RKO (cell line): ENCODE measurements at regions not wholly inside any gene's neighbourhood (a gene's known extent, or its start where the extent isn't known, plus 50 kb on each side); places are given as distances from the start of the nearest gene placed in this dataset.

Experiments used
- DNase-seq: peaks from one replicate; pipeline ENCODE4 v3.0.0-alpha.2; 2016; ENCODE audit warnings: low spot score

DNA sequence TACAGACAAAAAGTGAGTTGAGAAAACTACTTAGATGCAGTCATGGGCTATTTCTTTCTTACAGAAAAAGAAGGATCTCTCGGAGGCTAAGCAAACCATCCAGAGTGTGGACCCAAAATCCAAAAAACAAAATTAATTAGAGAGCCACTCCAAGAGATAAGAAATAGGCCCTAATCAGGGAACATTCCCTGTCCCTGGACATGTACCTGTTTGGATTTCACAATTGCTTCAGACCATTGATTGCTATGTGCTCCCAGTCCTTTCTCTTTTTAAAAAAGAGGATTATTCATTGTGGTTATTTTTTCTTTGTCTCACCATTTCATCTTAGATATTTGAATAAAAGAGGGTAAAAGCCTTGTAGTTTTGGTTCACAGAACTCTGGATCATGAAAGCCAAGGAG lies 549.9 kb downstream of the ETNK1 start:
- DNase-seq: no peak

DNA sequence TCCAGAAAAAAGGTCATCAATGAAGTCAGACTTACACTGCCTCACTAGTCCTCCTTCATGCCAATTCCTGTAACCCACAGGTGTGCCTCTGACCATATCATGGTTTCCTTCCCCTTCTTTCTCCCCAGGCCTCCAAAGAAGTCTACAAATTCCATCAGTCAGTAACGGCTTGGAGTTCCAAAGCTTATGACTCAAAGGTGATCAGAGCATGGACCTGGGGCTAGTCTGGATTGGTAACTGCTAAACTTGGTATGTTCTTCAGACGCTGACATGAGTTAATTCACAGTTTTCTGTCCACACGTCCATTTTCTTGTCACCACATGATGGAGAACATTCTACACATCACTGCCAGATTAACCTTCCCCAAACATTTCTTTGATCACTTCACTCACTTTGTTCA lies 560.4 kb downstream of the ETNK1 start:
- no peak for DNase-seq

DNA sequence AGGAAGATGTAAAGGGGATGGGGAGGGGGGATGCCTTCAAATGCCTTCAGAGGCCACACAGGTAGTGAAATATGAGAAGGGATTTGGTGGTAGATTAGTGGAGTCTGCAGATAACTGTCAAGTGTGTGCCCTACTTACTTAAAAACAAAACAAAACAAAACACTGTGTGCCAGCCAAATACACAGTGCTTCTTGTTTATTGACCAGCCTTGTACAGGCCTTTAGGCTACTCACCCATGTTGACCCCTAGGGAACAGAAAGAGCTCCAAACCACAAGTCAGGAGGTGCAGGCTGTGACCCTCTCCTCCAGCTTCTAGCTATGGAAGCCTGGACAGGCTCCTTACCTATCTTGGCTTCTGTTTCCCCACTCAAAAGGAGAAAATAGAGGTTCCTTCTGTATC lies 562.0 kb downstream of the ETNK1 start:
- no peak for DNase-seq

DNA sequence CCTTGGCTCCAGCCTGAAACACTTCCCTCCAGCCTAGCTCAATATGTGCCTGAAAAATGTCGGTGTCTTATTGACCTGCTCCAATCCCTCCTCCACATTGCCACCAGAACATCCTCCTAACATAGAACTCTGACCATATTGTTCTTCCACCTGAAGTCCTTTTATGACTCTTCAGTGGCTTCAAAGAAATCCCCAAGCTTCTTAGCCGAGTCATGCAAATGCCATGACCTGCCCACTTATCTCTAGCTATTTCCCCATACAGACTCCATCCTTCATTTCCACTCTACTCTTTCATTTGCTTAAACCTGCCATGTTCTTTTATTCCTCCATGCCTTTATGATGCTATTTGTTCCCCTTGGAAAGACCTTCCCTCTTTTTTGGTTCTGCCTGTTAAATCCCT lies 568.6 kb downstream of the ETNK1 start:
- no peak for DNase-seq

DNA sequence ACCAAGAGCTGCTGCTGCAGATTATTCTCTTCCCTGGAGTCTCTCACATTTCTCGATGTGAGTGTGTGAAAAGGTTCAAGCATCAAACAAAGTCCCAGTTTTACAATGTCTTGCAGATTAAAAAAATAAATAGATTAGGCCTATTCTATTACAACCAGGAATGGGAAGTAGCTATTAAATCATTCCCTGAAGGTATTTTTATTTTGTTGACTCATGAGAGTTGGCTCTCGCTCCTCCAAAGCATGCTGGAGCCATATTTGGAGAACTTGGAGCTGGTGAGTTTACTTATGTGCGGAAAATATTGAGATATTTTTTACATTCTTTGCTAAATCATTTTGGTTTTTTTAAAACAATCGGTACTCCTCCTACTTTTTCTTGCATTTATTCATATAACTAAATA lies 572.3 kb downstream of the ETNK1 start:
- no peak for DNase-seq

DNA sequence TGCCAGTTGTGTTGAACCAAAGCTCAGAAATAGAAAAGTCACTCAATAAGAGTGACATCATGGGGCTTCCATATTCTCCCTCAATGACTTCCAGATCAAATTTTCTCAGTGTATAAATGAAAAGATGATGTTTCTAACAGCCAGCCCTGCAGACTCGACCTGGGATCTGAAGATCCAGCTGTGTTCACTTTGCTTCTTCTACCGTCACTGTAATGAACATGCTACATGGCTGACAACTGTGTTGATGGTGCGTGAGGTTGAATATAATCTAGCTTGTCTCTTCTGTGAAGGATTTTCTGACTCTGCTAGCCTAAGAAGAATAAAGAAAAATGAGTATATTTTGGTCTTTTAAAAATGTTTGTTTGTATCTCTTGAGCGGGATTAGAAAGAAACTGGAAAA lies 577.8 kb downstream of the ETNK1 start:
- DNase-seq: no peak

DNA sequence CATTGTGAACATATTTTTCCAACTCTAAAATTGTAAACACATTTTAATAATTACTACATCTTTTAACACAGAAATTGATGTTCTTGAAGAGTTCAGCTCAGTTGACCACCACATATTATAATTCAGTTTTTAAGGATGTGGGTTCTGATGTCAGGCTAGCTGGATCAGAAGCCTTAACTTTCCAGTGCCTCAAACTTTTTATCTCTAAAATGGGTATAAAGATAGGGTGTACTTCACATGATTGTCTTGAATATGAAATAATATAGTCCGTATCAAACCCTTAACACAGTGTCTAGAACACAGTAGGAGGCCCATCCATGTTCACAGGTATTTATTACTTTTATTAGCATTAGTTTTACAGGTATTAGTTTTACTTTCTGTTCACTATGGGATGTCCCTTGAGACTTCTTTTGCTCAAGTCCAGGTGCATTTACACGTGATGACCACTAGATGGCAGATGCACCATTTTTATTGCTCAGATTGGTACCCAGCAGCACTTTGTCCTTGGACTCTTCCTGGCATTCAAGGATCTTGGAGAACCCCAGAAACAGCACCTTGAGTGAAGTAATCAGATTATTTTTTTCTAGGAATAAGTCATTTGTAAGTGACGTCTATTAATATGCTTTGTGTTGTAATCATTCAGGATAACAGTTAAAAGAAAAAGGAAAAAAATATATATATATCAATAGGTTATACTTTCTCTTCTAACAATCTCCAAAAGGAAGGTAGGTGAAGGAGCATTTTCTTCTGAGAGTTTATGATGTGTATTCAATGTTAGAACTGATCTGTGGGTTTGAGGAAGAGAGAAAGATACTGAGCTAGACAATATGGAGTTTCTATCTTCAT lies 580.2 kb downstream of the ETNK1 start:
- peak; percentile 72 for DNase-seq

DNA sequence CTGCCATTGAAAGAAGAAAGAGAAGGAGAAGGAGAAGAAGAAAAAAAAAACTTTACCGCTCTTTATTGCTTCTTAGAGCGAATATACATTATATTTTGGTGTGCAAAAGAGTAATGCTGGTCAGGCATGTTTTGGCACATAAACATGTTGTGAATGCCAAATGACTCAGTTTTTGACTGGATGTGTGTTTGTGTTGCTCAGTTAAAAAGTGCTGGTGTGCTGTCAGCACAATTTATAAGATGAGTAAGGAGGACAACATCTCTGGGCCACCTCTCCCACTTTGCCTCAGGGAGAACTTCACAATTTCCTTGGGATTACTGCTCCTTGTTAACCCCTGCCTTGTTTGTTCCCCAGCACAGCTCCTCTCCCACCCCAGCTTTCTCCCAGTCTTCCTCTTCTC lies 584.8 kb downstream of the ETNK1 start:
- no peak for DNase-seq

DNA sequence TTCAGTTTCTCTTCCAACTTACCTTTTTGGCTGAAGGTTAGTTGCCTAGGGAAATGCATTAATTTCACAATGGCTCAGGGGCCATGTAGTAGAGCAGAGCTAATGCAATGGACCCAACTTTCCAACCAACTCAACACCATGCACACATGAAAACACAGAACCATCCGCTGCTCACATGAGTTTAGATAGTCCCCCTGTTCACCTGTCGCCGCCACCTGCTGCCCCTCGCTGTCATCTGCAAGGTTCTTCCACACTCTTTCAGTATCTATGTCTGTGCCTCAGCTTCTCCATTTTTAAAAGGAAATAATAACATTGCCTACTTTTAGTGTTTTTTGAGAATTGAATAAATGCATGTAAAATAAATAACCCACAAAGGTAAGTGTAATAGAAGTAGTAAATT lies 585.6 kb downstream of the ETNK1 start:
- no peak for DNase-seq

DNA sequence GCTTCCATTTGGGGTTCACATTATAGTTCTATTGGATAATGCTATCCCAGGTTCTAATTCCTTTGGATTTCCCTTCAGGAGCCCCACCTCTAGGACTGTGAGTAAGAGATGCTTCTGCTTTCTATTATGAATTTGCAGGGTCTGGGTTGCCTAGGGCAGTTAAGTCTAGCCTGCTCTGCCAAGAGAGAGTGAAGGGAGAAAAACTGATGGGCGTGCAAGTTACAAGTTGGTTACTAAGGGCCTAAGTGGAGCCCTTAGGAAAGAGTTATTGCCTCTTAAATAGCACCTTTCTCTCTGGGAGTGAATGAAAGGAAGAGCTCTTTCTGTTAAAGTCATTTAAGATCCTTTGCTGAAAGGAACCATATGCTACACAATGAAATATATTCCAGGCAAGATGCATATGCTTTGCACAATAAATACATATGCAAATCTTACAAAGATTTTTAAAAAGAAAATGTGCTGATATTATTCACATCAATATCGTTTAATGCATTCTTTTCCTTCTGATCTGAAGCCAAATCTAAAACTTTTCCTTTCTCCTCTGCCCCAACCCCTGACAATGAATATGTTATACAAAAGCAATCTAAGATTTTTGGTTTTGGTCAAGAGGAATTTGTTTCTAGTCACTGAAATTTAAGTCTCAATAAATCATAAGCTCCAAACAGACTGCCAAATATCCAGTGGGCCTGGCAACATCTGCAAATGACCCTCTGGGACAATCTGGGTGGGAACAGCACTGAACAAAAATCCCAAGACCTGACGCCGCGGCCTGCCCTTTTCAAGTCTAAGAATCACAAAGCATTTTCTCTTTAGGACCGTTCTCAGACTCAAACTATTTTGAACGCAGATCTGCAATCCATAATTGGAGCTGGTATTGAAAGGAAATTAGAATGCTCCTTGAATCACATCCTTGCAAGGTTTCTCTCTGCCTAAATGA lies 586.7 kb downstream of the ETNK1 start:
- DNase-seq: no peak

DNA sequence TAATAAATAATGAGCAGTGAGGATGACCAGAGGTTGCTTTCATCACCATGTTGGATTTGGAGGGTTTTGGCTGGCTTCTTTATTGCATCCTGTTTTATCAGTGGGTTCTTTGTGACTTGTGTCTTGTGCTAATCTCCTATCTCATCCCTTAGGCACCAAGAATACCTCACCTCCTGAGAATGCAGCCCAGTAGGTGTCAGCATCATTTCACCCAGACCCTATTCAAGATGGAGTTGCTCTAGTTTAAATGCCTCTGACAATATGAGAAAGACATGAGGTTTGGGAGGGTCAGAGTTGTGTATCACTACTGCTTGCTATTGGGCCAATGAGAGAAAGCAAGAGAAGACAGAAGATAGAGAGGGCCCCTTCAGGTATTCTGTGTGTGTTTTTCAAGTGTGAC lies 592.2 kb downstream of the ETNK1 start:
- no peak for DNase-seq

DNA sequence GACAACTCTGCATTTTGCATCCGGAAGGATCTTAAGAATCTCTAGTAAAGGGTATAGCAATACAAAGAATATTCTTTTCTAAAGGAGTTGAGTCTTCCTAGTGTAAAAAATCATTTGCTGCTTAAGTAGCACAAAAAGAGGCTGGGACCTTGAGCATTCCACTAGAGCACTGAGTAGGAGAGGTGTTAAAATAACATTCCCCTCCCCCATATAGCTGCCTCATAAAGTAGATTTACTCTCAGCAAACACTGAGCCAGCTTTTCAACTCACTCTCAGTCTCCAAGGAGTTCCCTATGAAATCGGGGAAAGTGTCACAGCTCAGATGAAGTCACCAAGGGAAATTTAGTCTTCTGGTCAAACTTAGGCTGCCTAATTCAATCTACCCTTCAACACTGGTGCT lies 592.7 kb downstream of the ETNK1 start:
- no peak for DNase-seq

DNA sequence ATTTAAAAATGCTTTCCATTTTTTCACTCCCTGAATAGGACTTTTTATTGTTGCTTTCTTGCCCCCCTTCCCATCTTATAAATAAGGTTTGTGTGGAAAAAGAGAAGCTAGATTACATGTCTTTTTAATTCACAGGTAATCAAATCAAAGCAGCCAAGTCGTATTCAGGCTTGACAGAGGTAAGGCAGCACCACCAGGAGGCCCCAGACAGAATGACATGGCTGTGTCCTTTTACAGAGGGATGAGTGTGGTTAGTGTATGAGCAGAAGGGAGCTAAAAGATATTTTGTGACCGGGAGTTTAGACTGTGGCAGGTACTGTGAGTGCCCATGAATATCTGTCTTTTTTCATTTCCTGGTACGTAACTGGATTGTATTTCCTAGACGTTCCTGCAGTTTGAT lies 596.1 kb downstream of the ETNK1 start:
- peak; percentile 9 for DNase-seq

DNA sequence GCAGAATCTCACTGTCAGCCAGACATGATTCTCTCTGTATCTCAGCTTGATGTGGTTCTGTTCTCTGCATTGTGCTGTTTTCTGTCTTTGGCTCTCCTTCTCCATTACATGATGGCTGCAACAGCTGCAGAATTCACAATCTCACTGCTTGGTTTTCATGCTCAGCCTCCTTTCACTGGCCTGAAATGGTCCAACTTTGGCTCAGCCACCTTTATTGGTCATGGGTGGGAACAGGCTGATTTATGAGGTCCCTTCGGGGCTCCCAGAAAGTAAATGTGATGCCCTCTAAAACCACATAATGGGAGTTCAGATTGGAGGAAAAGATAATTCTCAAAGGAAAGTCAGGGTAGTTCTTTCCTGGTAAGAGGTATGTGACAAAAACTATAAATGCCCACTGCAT lies 597.0 kb downstream of the ETNK1 start:
- DNase-seq: no peak

DNA sequence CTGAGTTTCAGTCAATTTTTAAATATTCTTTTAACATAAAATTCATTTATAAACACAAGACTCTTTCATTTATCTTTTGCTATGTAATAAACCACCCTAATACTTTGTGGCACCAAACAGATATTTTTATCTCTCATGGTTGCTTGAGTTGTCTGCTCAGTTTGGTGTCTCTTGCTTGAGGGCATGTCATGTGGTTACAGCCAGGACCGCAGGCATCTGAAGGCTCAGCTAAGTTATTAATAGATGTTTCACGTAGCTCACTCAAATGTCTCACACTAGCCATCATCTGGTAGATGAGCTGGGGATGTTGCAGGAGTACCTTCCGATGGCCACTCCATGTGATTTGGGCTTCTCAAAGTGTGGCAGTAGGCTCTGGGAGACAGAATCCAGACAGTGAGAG lies 597.8 kb downstream of the ETNK1 start:
- no peak for DNase-seq

DNA sequence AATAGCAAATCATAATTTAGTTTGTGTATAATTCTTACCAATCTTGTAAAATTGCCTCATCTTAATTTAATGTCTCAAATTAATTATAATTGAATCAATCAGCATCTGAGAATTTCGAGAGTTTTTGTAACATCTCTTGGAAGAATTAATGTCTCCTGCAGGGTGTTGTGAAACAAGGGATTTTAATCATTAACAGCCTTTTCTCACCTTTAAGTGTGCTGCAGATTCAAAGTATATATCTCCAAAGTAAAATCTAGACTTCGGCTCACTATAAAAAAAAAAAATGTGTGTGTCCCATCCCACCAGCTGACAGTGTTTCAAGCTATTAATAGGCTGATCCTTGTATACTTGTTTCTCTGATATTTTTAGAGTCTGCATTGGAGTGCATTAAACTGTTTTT lies 603.1 kb downstream of the ETNK1 start:
- DNase-seq: no peak

DNA sequence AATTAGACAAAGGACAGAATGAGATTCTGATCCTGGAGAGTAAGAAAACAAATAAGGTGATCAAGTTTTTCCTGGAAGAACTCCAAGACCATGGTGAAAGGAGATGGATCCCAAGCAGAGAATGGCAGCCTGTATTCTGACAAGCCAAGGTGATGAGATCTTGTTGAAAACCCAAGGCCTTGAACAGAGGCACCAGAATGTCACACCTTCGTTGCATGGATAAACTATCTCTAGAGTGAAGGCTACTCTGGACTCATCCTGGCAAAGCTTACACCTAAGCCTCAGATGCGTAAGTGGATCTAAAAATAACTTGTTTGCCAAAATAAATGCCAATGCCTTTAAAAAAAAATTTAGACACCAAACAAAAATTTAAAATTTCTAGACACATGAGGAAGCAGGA lies 605.9 kb downstream of the ETNK1 start:
- DNase-seq: no peak

DNA sequence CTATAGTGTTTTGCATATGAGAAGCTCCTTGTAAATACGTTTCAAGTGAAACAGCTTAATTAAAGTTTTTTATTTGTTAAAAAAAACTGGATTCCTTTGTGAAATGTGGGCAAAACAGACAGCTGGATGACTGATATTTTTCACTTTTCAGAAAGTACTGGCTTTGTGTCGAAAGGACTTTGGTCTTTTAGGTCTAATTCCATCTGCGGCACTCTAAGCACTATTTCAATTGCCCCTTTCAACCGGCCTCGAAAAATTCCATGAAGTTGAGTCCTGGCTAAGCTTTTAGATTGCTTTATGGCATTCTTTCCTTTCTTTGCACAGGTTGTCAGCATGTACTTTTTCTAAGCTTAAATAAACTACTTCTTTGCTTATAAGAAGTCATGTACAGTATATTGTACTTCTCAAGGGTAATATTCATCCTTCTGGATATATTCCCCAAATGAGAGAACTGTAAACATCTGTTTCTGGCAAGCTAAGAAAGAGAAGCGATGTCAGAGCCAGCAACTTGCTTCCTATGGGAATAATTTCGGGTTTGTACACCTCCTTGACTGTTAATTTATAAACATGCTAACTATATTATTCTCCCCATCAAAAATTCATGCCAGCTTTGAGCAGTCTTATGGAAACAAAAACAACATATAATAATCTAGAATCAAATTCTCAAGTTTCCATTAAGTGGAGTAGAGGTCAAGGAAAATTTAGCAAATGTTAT lies 611.3 kb downstream of the ETNK1 start:
- no peak for DNase-seq

DNA sequence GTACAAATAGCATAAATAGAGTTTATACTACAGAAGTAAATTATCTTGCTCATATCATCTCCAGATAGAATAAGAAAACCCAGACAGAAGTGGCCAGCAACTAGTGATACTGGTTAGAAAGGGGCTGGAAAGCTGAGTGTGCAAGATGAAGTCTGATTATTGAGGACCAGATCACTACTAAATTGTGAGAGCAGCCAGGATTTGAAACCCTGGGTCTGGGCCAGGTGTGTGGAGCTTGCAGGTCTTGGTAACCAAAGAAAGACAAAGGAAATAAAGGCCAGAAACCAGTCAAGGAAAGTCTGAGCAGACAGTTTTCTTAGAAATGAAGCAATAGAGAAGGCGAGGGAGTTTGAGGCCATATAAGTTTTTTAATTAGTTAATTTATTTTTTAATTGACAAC lies 611.8 kb downstream of the ETNK1 start:
- DNase-seq: no peak

DNA sequence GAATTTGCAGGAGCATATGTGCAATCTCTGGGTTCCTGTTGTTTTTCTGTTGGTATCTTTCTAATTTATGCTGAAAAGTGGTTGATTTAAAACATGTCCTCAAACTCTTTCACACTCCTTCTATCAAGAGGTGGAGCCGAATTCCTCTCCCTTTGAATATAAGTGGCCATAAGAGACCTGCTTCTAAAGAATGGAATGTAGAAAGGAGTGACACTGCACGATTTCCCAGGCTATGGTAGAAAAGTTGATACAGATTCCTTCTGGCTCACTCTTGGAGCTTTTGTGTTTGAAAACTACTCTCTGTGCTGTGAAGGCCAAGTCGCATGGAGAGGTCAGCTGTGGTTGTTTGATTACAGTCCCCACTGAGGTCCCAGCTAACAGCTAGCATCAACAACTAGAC lies 613.2 kb downstream of the ETNK1 start:
- DNase-seq: no peak

DNA sequence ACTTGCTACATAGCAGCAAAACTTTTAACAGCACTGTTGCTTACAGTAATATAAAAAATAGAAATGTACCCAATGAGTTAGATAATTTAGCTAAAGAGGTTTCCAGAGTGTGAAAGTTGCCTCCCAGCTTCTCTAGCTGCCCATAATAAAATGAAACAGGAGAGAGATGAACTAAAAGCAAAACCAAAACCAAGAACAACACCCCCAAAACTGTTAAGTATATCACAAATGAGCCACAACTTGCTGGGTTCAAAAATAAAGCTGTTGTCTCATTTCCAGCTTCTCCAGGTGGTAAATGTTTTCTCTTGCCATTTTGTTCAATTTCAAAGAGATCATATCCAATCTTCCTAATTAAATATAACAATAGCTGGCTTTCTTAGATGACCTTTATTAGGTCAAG lies 614.0 kb downstream of the ETNK1 start:
- DNase-seq: no peak

DNA sequence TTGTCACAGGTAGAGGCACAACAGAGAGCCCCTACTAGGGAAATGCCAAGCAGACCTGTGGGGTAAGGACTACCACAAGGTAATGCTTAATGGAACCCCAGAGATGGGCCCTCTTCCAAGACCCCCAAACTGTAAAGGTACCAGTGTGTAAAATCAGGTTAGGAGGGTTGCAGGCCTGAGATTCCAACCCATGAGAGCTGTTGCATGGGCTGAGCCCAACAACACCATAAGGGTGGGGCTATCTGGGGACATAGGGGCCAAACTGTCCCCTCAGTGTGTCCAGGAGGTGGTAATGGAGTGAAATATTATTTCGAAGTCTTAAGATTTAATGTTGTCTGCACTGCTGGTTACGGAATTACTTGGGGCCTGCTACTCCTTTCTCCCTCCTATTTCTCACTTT lies 620.2 kb downstream of the ETNK1 start:
- no peak for DNase-seq

DNA sequence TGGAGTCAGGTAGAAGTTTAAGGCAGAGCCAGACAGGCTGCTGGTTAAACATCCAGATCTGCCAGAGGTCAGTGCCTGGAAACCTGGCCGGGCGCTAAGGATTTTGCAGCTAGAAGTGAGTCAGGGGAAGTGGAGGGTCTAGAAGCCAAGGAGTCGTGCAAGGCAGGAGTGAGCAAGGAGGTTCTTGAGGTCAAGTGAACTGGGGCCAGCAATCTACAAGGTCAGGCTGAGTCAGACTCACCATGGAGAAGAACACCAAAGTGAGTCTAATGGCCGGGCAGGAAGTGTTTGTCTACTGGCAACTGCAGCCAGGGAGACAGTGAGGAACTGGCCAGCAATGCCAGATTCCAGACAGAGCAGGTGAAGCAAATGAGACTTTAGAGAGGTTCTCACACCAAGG lies 628.2 kb downstream of the ETNK1 start:
- peak; percentile 7 for DNase-seq
